ENCODE measurements at regions not wholly inside any gene's neighbourhood (a gene's known extent, or its start where the extent isn't known, plus 50 kb on each side); places are given as distances from the start of the nearest gene placed in this dataset.

DNA sequence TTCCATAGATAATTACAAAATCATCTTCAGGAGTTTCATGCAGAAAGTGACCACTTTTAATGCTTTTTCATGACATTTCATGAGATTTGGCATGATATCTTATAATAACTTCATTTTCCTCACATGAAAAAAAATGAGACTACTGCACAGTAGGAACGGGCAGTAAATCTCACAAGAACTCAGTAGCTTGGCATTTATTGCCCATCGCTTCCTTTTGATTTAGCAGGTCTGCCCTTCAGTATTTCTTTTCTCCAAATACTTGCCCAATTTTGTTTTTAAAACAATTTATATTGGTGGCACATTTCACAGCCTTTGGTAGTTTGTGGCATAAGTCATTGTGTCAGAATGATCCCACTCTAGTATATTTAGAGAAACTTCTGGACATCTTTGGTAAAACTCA lies 711.8 kb upstream of the CHD1 start:
- H3K36me3 ChIP-seq, result no peaks in the 10 kb centered on the region
- no peak overlapping the region for H3K27ac ChIP-seq
- H3K4me3 ChIP-seq, result no peak overlapping the region
- intact Hi-C loops (cut with DNase I; ENCODE audit: low total_unique reads), result no loop called here
- no peak for TF ChIP-seq POLR2AphosphoS5 (IDR thresholded peaks at IDR 0.05)
- TF ChIP-seq POLR2A (IDR thresholded peaks at IDR 0.05), result no peak
- TF ChIP-seq CTCF (IDR thresholded peaks at IDR 0.05), result no peak
- H3K9me3 ChIP-seq, result no peaks in the 10 kb centered on the region
- no peak for DNase-seq (ENCODE audit: low spot score in 2 of 2)
- no peaks in the 10 kb centered on the region for H3K4me1 ChIP-seq
- H3K27me3 ChIP-seq, result no peaks in the 10 kb centered on the region

DNA sequence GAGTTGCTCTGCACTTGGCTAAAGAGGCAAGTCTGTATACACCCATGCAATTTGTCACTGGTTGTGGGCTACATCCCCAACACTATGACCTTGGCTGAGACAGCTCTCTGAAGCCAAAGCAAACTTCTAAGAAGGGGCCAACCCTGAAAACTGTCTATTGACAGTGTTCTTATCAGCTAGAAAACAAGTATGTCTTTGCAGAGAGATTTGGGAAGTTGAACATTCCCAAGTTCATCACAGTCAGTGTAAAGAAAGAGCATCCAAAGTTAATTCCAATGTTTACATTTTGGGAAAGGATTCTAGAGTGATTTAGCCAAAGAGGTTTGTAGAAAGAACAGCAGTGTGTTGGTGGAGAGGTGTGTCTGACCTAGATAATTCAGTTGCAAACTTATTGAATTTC lies 711.1 kb upstream of the CHD1 start:
- Histone ChIP-seq H3K4me3 (no peak overlapping the region), H3K9me3 (no peaks in the 10 kb centered on the region), H3K4me1 (no peaks in the 10 kb centered on the region), H3K36me3 (no peaks in the 10 kb centered on the region), H3K27me3 (no peaks in the 10 kb centered on the region), H3K27ac (no peak overlapping the region)
- TF ChIP-seq POLR2A (IDR thresholded peaks at IDR 0.05) (no peak), CTCF (IDR thresholded peaks at IDR 0.05) (no peak), POLR2AphosphoS5 (IDR thresholded peaks at IDR 0.05) (no peak)
- no peak for DNase-seq (ENCODE audit: low spot score in 2 of 2)
- intact Hi-C loops (cut with DNase I; ENCODE audit: low total_unique reads), result no loop called here

DNA sequence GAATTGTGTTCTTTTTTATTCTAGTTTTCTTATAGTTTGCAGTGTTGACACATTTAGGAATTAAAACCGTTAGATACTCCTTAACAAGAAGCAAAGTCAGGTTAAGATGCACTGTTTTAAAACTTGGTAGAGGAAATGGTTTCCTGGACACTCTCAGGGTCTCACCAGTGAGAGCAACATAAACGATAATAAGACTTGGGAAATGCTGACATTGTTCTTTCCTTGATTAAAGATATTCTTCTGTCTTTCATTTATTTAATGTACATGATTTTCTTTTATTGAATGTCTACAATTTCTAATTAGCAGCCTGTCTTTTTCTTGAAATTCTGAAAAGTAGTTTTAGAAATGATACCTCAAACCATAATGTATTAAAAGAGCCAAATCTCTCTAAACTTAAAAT lies 707.9 kb upstream of the CHD1 start:
- Histone ChIP-seq H3K4me3 (no peak overlapping the region), H3K27me3 (no peaks in the 10 kb centered on the region), H3K27ac (no peak overlapping the region), H3K9me3 (no peaks in the 10 kb centered on the region), H3K4me1 (no peaks in the 10 kb centered on the region), H3K36me3 (no peaks in the 10 kb centered on the region)
- TF ChIP-seq POLR2A (IDR thresholded peaks at IDR 0.05), result no peak
- no peak for TF ChIP-seq CTCF (IDR thresholded peaks at IDR 0.05)
- no peak for TF ChIP-seq POLR2AphosphoS5 (IDR thresholded peaks at IDR 0.05)
- DNase-seq (ENCODE audit: low spot score in 2 of 2), result no peak
- intact Hi-C loops (cut with DNase I; ENCODE audit: low total_unique reads), result no loop called here

GRCh38 chr5:99621772-99622681 lies 693.2 kb upstream of the CHD1 start:
- TF ChIP-seq POLR2A (IDR thresholded peaks at IDR 0.05) (no peak), CTCF (IDR thresholded peaks at IDR 0.05) (no peak), POLR2AphosphoS5 (IDR thresholded peaks at IDR 0.05) (no peak)
- Histone ChIP-seq H3K27me3 (no peaks in the 10 kb centered on the region), H3K27ac (no peak overlapping the region), H3K4me3 (no peak overlapping the region), H3K9me3 (no peaks in the 10 kb centered on the region), H3K4me1 (no peaks in the 10 kb centered on the region), H3K36me3 (no peaks in the 10 kb centered on the region)
- DNase-seq (ENCODE audit: low spot score in 2 of 2), result no peak
- intact Hi-C loops (cut with DNase I; ENCODE audit: low total_unique reads), result no loop called here

- H3K27ac ChIP-seq, result no peak overlapping the region
- no peaks in the 10 kb centered on the region for H3K4me1 ChIP-seq
Observed at GRCh38 chr5:99617335-99617734, 688.5 kb upstream of the CHD1 start.

More at GRCh38 chr5:99617335-99617734, 688.5 kb upstream of the CHD1 start:
- Histone ChIP-seq H3K27me3 (no peaks in the 10 kb centered on the region), H3K9me3 (no peaks in the 10 kb centered on the region), H3K4me3 (no peak overlapping the region), H3K36me3 (no peaks in the 10 kb centered on the region)
- intact Hi-C loops (cut with DNase I; ENCODE audit: low total_unique reads), result no loop called here
- DNase-seq (ENCODE audit: low spot score in 2 of 2), result no peak
- TF ChIP-seq CTCF (IDR thresholded peaks at IDR 0.05), result no peak
- no peak for TF ChIP-seq POLR2AphosphoS5 (IDR thresholded peaks at IDR 0.05)
- TF ChIP-seq POLR2A (IDR thresholded peaks at IDR 0.05), result no peak
